Liver (tissue), 8 donors: ENCODE measurements at regions not wholly inside any gene's neighbourhood (a gene's known extent, or its start where the extent isn't known, plus 50 kb on each side); places are given as distances from the start of the nearest gene placed in this dataset.

Source experiments
- DNase-seq: peaks from one replicate; pipeline ENCODE4 v3.0.0-alpha.2; 2017; ENCODE audit warnings: low spot score
- H3K27ac ChIP-seq, 2 donors: one replicate each; pipeline ENCODE4 v1.7.0; 2013; ENCODE audit warnings: inconsistent platforms in 2 of 2, low read length in 2 of 2, control low read depth in 1 of 2, low read depth in 1 of 2, mild to moderate bottlenecking in 1 of 2
- H3K27me3 ChIP-seq, 4 donors: one replicate each; pipeline versions ENCODE4 v1.6.1 to v1.7.0; 2013; ENCODE audit warnings: low read length in 3 of 4, inconsistent platforms in 1 of 4, mild to moderate bottlenecking in 1 of 4, moderate library complexity in 1 of 4; ENCODE audit not compliant: control insufficient read depth in 4 of 4, insufficient read depth in 4 of 4
- H3K36me3 ChIP-seq, 4 donors: one replicate each; pipeline versions ENCODE4 v1.6.1 to v1.7.0; 2013; ENCODE audit warnings: low read length in 3 of 4, mild to moderate bottlenecking in 3 of 4, low read depth in 1 of 4, moderate library complexity in 1 of 4; ENCODE audit not compliant: control insufficient read depth in 4 of 4, insufficient read depth in 3 of 4
- H3K4me1 ChIP-seq, 4 donors: one replicate each; pipeline versions ENCODE4 v1.6.1 to v1.7.0; 2013; ENCODE audit warnings: low read length in 3 of 4, mild to moderate bottlenecking in 3 of 4, moderate library complexity in 1 of 4; ENCODE audit not compliant: control insufficient read depth in 4 of 4, insufficient read depth in 4 of 4
- H3K4me3 ChIP-seq, 3 donors: one replicate each; pipeline versions ENCODE4 v1.6.1 to v1.7.0; 2013; ENCODE audit warnings: low read length in 3 of 3, control low read depth in 1 of 3, low read depth in 1 of 3, mild to moderate bottlenecking in 1 of 3
- H3K9ac ChIP-seq, 2 donors: one replicate each; pipeline ENCODE4 v1.7.0; 2013; ENCODE audit warnings: low read length in 2 of 2, mild to moderate bottlenecking in 2 of 2, moderate library complexity in 2 of 2, control low read depth in 1 of 2, low read depth in 1 of 2
- H3K9me3 ChIP-seq, 4 donors: one replicate each; pipeline versions ENCODE4 v1.6.1 to v1.7.0; 2013; ENCODE audit warnings: low read length in 3 of 4; ENCODE audit not compliant: control insufficient read depth in 4 of 4
- ATF3 ChIP-seq: IDR thresholded peaks from 2 replicates; pipeline ENCODE4 v1.6.1; 2016; ENCODE audit warnings: antibody characterized with exemption
- EGR1 ChIP-seq, 2 donors: IDR thresholded peaks; 2 replicates each; pipeline ENCODE4 v1.6.1; 2016 to 2018; ENCODE audit warnings: antibody characterized with exemption in 2 of 2, low read depth in 2 of 2
- FOXA1 ChIP-seq: IDR thresholded peaks from 2 replicates; pipeline ENCODE4 v1.6.1; 2016; ENCODE audit warnings: antibody characterized with exemption
- FOXA2 ChIP-seq: IDR thresholded peaks from 2 replicates; pipeline ENCODE4 v1.6.1; 2016; ENCODE audit warnings: antibody characterized with exemption
- GABPA ChIP-seq, 2 donors: IDR thresholded peaks in 1 of 2; conservative IDR thresholded peaks in 1 of 2; 2 replicates each; pipeline ENCODE4 v1.6.1; 2016; ENCODE audit warnings: antibody characterized with exemption in 2 of 2, mild to moderate bottlenecking in 1 of 2, moderate library complexity in 1 of 2
- HNF4A ChIP-seq, 2 donors: conservative IDR thresholded peaks; 2 replicates each; pipeline ENCODE4 v1.6.1; 2016; ENCODE audit warnings: antibody characterized with exemption in 2 of 2, mild to moderate bottlenecking in 2 of 2
- HNF4G ChIP-seq: IDR thresholded peaks from 2 replicates; pipeline ENCODE4 v1.6.1; 2016; ENCODE audit warnings: antibody characterized with exemption
- JUND ChIP-seq, 2 donors: IDR thresholded peaks; 2 replicates each; pipeline ENCODE4 v1.6.1; 2016; ENCODE audit warnings: antibody characterized with exemption in 2 of 2
- MAX ChIP-seq: IDR thresholded peaks from 2 replicates; pipeline ENCODE4 v1.6.1; 2016; ENCODE audit warnings: antibody characterized with exemption
- NR2F2 ChIP-seq: IDR thresholded peaks from 2 replicates; pipeline ENCODE4 v1.6.1; 2016; ENCODE audit warnings: antibody characterized with exemption
- RXRA ChIP-seq, 2 donors: IDR thresholded peaks; 2 replicates each; pipeline ENCODE4 v1.6.1; 2017 to 2018; ENCODE audit warnings: antibody characterized with exemption in 2 of 2, mild to moderate bottlenecking in 1 of 2
- SP1 ChIP-seq: IDR thresholded peaks from 2 replicates; pipeline ENCODE4 v1.6.1; 2018; ENCODE audit warnings: antibody characterized with exemption, mild to moderate bottlenecking
- TAF1 ChIP-seq: conservative IDR thresholded peaks from 2 replicates; pipeline ENCODE4 v1.6.1; 2016; ENCODE audit warnings: antibody characterized with exemption, mild to moderate bottlenecking
- YY1 ChIP-seq: IDR thresholded peaks from 2 replicates; pipeline ENCODE4 v1.6.1; 2016; ENCODE audit warnings: antibody characterized with exemption, mild to moderate bottlenecking
- WGBS: extraction: QIAGEN DNeasy Blood & Tissue Kit; methylation state at CpG from one replicate; pipeline ENCODE4 v1.1.7; 2013; 5-methylcytosine and 5-hydroxymethylcytosine counted together
- TF ChIP-seq, protein P1 (sequence below): fragments of 150-350 bp; IDR thresholded peaks from 2 replicates; pipeline ENCODE4 v1.5.1; 2017; ENCODE audit warnings: improper control_type of control experiment, low read depth, low read length; ENCODE audit not compliant: missing input control
- TF ChIP-seq, protein P2 (sequence below): IDR thresholded peaks from 2 replicates; pipeline ENCODE4 v1.6.1; 2016; ENCODE audit warnings: antibody characterized with exemption, mild to moderate bottlenecking
- TF ChIP-seq, protein P3 (sequence below): IDR thresholded peaks from 2 replicates; pipeline ENCODE4 v1.6.1; 2016; ENCODE audit warnings: antibody characterized with exemption
- donor health status: healthy.
- donor health status: healthy.
- donor health status: healthy.
- donor health status: healthy.
- donor health status: healthy.

GRCh38 chr21:35678393-35678792, 381.9 kb downstream of the SETD4 start:
- no peak for DNase-seq
- TF ChIP-seq, protein P1, sequence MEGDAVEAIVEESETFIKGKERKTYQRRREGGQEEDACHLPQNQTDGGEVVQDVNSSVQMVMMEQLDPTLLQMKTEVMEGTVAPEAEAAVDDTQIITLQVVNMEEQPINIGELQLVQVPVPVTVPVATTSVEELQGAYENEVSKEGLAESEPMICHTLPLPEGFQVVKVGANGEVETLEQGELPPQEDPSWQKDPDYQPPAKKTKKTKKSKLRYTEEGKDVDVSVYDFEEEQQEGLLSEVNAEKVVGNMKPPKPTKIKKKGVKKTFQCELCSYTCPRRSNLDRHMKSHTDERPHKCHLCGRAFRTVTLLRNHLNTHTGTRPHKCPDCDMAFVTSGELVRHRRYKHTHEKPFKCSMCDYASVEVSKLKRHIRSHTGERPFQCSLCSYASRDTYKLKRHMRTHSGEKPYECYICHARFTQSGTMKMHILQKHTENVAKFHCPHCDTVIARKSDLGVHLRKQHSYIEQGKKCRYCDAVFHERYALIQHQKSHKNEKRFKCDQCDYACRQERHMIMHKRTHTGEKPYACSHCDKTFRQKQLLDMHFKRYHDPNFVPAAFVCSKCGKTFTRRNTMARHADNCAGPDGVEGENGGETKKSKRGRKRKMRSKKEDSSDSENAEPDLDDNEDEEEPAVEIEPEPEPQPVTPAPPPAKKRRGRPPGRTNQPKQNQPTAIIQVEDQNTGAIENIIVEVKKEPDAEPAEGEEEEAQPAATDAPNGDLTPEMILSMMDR, result no peak
- TF ChIP-seq SP1 (no peak), MAX (no peak), YY1 (no peak), FOXA1 (no peak), NR2F2 (no peak), GABPA (IDR thresholded peaks at IDR 0.05 in 1 of 2, conservative IDR thresholded peaks at IDR 0.05 in 1 of 2) (no peak), FOXA2 (no peak), HNF4G (no peak), JUND (IDR thresholded peaks at IDR 0.05) (no peak), EGR1 (IDR thresholded peaks at IDR 0.05; ENCODE audit: low read depth in 2 of 2) (no peak), ATF3 (no peak), TAF1 (no peak), RXRA (IDR thresholded peaks at IDR 0.05) (no peak)
- TF ChIP-seq, protein P2, sequence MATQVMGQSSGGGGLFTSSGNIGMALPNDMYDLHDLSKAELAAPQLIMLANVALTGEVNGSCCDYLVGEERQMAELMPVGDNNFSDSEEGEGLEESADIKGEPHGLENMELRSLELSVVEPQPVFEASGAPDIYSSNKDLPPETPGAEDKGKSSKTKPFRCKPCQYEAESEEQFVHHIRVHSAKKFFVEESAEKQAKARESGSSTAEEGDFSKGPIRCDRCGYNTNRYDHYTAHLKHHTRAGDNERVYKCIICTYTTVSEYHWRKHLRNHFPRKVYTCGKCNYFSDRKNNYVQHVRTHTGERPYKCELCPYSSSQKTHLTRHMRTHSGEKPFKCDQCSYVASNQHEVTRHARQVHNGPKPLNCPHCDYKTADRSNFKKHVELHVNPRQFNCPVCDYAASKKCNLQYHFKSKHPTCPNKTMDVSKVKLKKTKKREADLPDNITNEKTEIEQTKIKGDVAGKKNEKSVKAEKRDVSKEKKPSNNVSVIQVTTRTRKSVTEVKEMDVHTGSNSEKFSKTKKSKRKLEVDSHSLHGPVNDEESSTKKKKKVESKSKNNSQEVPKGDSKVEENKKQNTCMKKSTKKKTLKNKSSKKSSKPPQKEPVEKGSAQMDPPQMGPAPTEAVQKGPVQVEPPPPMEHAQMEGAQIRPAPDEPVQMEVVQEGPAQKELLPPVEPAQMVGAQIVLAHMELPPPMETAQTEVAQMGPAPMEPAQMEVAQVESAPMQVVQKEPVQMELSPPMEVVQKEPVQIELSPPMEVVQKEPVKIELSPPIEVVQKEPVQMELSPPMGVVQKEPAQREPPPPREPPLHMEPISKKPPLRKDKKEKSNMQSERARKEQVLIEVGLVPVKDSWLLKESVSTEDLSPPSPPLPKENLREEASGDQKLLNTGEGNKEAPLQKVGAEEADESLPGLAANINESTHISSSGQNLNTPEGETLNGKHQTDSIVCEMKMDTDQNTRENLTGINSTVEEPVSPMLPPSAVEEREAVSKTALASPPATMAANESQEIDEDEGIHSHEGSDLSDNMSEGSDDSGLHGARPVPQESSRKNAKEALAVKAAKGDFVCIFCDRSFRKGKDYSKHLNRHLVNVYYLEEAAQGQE, result no peak
- no peaks in the 10 kb centered on the region for H3K27me3 ChIP-seq
- H3K36me3 ChIP-seq, result no peaks in the 10 kb centered on the region
- H3K4me1 ChIP-seq, result peaks cover 2 to 16% (median 7%) of the 10 kb centered on the region in 4 donors
- H3K9me3 ChIP-seq, result no peaks in the 10 kb centered on the region
- no peak overlapping the region for H3K27ac ChIP-seq
- no peak overlapping the region for H3K9ac ChIP-seq
- 92% methylated on average over 1 of the region's 1 CpG for WGBS
- no peak overlapping the region for H3K4me3 ChIP-seq

DNA sequence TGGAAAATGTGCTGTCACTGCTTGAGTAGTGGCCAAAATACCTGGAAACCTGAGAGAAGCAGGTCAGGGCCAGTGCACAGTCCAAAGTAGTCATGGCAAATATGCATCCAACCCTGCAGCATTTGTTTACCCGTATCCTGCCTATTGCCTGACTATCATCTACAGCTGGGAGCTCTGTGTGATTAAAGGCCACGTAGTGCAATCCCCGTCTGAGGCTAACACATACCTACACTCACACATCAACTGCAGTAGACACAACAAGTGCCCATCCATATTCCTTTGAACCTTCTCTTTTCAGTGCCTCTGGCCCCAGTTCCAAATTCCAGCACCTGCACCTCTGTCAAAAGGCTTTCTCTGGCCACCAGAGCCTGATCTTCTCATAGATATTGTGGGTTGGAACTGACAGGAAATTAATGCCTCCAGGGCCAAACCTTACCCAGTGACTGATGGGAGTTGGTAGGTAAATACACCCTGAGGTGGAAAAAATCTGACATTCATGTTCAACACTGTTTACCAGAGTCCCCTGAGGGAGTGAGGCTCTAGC, 383.0 kb downstream of the SETD4 start:
- Histone ChIP-seq H3K4me1 (peaks cover 2 to 12% (median 5%) of the 10 kb centered on the region in 4 donors), H3K27ac (peak overlapping the region; percentile 61 to 74), H3K27me3 (no peaks in the 10 kb centered on the region), H3K9me3 (no peaks in the 10 kb centered on the region), H3K4me3 (no peak overlapping the region), H3K9ac (no peak overlapping the region), H3K36me3 (no peaks in the 10 kb centered on the region)
- 42% methylated on average over 3 of the region's 3 CpGs for WGBS
- DNase-seq, result peak; percentile 46
- TF ChIP-seq YY1, result peak; percentile 47
- no peak for TF ChIP-seq FOXA1
- TF ChIP-seq HNF4A (conservative IDR thresholded peaks at IDR 0.05), result peak; percentile 88 to 94
- TF ChIP-seq, protein P3, sequence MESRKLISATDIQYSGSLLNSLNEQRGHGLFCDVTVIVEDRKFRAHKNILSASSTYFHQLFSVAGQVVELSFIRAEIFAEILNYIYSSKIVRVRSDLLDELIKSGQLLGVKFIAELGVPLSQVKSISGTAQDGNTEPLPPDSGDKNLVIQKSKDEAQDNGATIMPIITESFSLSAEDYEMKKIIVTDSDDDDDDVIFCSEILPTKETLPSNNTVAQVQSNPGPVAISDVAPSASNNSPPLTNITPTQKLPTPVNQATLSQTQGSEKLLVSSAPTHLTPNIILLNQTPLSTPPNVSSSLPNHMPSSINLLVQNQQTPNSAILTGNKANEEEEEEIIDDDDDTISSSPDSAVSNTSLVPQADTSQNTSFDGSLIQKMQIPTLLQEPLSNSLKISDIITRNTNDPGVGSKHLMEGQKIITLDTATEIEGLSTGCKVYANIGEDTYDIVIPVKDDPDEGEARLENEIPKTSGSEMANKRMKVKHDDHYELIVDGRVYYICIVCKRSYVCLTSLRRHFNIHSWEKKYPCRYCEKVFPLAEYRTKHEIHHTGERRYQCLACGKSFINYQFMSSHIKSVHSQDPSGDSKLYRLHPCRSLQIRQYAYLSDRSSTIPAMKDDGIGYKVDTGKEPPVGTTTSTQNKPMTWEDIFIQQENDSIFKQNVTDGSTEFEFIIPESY, result no peak
- peak; percentile 70 for TF ChIP-seq ATF3
- TF ChIP-seq NR2F2, result peak; percentile 17
- TF ChIP-seq FOXA2, result peak; percentile 39
- TF ChIP-seq, protein P1, result no peak
- TF ChIP-seq JUND (IDR thresholded peaks at IDR 0.05), result peak; percentile 76 to 93
- no peak for TF ChIP-seq TAF1
- peak; percentile 76 for TF ChIP-seq HNF4G
- TF ChIP-seq, protein P2, result peak; percentile 17
